Inferior parietal cortex (tissue), 1 donor: ENCODE measurements at regions not wholly inside any gene's neighbourhood (a gene's known extent, or its start where the extent isn't known, plus 50 kb on each side); places are given as distances from the start of the nearest gene placed in this dataset.

Experiments
- DNase-seq: peaks from one replicate; pipeline ENCODE4 v3.0.0-alpha.2; 2016; ENCODE audit errors: extremely low spot score

DNA sequence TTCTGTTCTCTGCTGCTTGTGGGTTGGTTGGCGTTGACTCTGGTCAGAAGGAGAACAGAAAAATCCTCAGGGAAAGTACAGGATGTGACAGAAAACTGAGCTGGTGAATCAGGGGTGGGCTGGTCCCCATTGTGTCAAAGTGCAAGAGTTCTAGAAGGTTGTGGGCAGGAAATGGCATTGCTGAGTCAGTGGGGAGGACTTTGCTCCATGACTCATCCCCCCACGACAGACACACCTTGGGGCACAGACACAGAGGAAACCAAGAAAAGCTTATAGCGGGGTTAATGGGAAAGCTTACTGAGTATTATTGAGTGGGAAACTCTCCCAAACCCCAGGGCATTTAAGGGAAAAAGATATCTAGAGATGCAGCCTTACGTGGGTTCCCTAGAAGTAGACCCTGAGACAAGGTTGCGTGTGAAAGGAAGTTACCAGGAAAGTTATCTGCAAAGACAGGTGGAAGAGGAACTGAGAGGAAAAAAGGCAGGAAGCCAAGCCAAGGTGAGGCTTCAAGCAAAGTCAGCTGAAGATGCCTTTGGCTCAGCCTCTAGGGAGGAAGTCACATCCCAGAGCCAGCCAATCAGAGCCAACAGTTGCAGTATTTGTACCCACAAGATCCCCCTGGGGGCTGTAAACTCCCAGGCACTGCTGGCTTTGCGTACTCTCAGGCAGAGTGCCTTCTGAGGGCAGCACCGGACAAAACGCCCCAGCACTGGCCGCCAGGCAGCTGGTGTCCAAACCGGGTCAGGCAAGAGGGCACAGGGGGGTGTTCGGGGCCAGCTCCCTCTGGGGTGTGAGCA, 86.4 kb downstream of the FOXL1 start:
- DNase-seq: no peak

DNA sequence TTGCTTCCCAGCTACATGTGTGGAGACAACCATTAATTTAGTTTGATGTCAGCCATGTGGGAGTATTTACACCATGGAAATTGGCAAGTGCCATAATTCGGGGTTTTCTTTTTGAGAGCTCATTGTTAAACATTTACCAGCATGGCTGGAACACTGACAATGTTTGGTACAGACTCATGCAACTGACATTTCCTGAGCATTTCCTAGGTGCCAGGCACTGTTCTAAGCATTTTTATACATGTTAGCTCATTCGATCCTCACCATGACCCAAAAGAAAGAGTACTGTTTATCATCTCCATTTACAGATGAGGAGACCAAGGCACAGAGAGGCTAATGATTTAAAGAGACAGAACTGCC, 86.9 kb downstream of the FOXL1 start:
- DNase-seq: no peak

DNA sequence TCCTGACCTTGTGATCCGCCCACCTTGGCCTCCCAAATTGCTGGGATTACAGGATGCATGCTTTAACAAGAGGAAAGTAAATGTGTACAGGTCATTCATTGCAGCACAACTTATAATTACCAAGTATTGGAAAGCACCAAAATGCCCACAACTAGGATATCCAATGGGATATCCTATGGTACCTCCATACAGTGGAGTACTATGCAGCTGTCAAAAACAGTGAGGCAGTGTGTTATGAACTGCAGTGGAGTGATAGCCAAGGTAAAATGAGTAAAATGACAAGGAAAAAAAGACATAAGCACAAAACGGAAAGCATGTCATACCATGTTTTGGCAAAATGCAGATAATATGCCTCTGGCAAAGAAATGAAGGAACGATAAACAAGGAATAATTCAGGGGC, 87.6 kb downstream of the FOXL1 start:
- DNase-seq: no peak

GRCh38 chr16:86667035-86667434, 88.7 kb downstream of the FOXL1 start:
- DNase-seq: no peak

DNA sequence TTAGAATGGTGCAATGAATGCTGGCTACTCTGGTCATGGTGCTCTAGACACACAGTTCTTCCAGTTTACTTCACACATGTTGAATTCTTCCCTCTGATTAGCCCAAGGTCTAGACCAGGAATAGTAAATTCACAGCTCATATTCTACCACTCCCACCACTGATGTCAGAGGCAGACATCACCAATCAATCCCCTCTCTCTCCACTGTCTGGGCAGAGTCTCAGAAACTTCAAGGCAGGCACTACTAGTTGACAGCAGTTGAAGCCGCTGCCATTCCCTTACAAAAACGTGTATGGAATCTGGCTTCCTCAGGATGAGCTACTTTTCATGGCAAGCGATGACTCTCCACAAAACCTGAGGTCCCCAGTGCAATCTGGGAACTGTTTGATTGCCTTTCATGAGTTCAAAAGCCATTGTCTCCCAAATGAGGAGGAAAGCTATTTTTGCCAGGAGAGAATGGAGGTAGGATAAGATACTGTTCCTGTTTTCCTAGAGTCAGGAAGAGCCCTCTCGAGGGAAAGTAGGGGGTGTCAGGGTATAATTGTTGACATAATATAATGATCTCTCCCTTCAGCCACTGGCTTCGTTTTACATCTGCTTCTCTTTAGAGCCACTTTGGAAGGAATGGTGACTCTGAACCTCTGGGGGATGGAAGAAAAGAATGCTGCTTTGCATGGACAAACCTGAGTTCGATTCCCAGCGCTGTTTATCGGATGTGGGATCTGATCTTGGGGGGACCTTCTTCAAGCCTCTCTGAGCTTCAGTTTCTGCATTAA, 90.0 kb downstream of the FOXL1 start:
- DNase-seq: no peak

DNA sequence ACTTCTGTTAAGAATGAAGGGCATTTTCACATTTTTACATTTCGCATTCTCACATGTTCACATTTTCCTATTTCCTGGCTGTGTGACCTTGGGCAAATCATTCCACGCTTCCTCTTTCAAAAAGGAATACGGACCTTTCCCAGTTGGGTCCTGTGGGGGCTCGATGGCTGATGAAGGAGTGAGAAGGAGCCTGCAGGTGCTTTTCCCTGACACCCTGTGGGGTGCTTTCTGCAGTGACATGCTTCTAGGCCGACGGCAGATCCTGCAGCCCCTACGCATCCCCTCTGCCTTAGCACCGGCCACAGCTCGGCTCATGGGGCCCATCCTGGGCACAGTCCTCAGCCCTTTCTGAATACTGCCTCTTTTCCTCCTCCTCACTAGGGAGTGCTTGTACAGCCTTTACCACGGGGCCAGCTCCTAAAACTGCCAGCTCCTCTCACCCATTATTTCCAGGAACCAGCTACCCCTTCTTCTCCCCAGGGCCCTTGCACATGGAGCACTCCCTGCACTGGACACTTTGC, 91.0 kb downstream of the FOXL1 start:
- DNase-seq: no peak

GRCh38 chr16:86669937-86670749, 91.8 kb downstream of the FOXL1 start:
- DNase-seq: no peak

- DNase-seq: no peak
Observed at GRCh38 chr16:86670750-86671234, 92.4 kb downstream of the FOXL1 start.

DNA sequence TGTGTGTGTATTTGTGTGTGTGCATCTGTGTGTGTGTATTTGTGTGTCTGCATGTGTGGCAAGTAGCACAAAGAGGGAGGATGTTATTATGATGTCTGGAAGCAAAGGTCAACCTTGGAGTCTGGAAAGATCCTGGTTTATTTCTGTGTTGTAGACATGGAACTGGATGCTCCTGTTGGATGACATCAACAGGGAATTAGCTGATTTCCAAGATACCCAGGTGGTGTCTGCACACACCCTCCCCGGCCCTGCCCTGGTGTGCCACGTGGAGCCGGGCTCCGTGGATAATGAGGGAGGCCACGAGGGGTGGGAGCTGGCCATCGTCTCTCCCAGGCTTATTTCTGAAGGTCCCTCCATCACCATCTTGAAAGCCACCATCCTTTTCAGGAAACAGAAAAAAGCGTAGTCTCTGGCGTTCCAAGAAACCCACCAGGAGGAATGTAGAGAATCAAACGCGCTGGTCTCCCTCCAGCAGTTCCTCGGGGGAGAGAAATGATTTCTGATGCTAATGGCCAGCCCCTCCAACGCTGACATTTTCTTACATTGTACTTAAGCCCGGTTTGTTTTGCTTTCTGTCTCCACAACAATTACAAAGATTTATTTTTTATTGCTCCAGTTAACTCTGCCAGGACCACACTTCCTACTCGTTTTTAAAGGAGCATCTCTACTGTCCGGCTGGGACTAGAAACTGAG, 93.3 kb downstream of the FOXL1 start:
- no peak for DNase-seq

DNA sequence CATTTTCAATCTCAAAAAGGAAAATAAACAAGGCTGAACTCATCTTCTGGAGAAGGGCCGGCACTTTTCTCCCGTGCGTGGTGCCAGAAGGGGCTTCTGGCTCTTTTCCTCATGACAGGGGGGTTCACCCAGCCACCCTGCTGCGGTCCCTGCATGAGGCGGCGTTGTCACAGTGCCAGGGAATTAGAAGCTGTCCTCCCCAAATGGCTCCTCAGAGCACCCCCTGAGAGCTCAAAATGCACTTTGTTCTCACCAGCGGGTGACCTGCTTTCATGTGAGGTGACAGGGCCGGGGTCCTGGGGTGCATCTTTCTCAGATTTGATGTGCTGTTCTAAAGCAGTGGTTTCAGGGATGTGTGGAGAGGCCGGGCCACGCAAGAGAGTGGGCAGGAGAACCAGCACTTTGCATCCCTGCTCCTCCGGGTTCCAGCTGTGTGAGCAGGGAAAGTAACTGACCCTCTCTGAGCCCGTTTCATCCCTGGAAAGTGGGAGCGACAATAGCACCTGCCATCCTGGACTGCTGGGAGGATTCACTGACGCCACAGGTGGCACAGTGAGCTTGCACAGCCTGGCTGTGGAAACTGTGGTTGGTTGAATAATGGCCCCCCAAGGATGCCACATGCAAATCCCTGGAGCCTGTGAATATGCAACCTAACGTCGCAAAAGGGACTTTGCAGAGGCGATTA, 94.0 kb downstream of the FOXL1 start:
- DNase-seq: no peak

DNA sequence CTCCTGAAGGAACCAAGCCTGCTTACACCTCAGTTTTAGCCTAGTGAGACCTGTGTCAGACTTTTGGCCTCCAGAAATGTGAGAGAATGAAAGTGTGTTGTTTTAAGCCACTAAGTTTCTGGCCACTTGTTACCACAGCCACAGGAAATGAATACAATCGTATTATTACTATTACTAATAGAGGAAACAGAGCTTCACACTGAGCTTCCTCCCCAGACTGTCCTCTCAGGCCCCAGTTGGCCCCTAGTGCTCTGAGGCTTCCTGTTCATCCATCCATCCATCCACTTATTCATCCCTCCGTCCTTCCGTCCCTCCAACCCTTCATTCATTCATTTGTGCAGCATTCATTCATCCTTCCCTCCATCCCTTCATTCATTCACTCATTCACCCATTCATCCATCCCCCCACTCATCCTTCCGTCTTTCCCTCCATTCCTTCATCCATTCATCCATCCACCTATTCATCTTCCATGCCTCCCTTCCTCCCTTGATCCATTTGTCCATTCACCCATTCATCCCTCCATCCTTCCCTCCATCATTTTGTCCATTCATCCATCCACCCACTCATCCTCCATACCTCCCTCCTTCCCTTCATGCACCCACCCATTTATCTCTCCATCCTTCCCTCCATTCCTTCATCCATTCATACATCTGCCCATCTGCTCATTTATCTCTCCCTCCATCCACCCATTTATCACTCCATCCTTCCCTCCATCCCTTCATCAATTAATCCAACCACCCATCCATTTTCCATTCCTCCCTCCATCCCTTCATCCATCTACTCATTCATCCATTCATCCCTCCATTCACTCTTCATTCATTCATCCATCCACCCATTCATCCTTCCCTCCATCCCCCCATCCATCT, 95.0 kb downstream of the FOXL1 start:
- no peak for DNase-seq

DNA sequence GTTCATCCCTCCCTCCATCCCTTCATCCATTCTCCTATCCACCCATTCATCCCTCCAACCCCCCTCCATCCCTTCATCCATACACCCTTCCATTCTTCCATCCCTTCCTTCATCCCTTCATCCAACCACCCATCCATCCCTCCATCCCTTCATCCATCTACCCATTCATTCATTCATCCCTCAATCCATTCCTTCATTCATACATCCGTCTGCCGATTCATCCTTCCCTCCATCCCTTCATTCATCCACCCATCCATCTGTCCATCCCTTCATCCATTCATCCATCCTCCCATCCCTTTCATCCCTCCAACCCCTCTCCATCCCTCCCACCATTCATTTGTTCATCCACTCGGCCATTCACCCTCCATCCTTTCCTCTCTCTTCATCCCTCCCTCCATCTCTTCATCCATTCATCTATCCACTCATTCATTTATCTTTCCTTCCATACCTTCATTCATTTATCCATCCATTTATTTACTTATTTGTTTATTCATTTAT, 95.7 kb downstream of the FOXL1 start:
- DNase-seq: no peak

DNA sequence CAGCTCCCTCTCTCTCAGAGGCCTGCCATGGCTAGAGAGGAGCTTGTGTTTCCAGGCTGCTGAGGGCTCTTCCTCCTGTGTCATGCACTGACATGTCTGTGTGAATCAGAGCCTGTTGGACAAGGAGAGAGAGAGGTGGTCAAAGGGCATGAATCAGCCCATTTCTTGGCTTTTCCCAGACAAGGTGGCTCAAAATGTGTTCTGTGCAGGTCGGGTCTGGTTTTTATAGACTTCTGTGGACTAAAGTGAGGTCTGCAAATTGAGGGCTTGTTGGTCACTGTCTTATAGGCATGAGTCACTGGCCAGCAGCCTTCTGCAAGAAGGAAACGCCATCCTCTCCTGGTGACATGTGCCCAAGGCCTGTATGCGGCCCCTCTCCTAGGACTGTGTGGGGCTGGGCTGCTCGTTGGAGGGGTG, 97.9 kb downstream of the FOXL1 start:
- no peak for DNase-seq

- DNase-seq: no peak
Observed at GRCh38 chr16:86679490-86679889, 101.1 kb downstream of the FOXL1 start.

- no peak for DNase-seq
Observed at GRCh38 chr16:86680162-86680561, 101.8 kb downstream of the FOXL1 start.

- DNase-seq: no peak
Observed at GRCh38 chr16:86680661-86681030, 102.3 kb downstream of the FOXL1 start.

DNA sequence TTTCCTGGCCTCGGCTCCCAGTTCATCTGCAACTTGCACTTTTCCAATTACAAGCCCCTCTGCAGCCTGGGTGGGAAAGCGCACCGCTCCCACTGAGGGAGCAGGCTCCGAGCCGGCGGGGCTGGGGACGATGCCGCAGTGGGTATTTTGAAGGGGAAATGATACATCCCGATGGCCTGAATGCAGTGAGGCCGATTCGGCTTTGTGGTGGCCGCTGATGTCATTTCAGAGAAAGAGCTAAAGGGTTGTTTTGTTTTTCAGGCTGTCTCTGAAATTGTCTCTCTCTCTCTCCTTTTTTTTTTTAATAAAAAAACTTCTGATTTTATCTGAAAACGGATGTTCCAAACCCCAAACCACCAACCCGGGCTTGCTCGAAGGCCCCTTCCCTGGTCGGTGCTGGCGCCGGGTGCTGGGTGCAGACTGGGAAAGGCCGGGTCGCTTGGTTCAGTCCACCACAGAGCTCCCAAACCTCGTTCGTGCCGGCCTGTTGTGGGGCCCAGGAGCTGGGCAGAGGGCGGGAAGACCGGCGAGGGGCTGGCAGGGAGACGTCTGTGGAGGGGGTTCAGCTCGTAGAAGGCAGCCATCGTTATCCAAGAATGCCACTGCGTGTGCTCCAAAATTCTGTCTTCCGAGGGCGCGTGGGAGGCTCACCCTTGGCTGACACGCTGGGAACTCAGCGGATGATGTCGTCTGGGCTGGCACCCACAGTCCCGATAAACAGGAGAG, 102.8 kb downstream of the FOXL1 start:
- no peak for DNase-seq

GRCh38 chr16:86681757-86682106, 103.4 kb downstream of the FOXL1 start:
- no peak for DNase-seq

- DNase-seq: no peak
Observed at GRCh38 chr16:86682219-86682904, 104.0 kb downstream of the FOXL1 start.
